HG02623 (cell line): ENCODE measurements at regions not wholly inside any gene's neighbourhood (a gene's known extent, or its start where the extent isn't known, plus 50 kb on each side); places are given as distances from the start of the nearest gene placed in this dataset.
"Not testable (repeated sequence)": the region's sequence is repeated elsewhere in the genome, so short reads cannot be mapped to it uniquely, and the experiment has no call there.

Experiments
- ATAC-seq: cut with Tn5 transposase; IDR thresholded peaks from one replicate; pipeline ENCODE4 v1.9.1; 2021; ENCODE audit warnings: moderate library complexity; ENCODE audit not compliant: unreplicated experiment

- no peak for ATAC-seq
Measured at GRCh38 chr17:70683936-70684335, 514.6 kb downstream of the KCNJ2 start.

DNA sequence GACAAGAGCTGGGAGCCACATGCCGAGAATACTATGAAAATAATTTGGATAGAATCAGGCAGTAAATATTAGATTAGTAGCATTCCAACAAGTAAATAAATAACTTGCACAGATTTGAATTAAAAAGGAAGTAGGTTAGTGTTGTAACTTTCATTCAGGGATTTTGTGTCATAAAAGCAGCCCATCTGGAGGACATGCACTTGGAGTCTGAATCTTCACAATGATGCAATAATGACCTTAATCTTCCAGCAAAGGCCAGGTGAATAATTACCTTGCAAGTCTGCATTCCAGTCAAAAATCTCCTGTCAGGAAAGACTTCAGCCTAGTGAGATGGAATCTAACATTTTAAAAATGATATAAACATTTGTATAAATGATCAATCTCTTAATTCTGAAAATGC is 518.1 kb downstream of the KCNJ2 start:
- no peak for ATAC-seq

DNA sequence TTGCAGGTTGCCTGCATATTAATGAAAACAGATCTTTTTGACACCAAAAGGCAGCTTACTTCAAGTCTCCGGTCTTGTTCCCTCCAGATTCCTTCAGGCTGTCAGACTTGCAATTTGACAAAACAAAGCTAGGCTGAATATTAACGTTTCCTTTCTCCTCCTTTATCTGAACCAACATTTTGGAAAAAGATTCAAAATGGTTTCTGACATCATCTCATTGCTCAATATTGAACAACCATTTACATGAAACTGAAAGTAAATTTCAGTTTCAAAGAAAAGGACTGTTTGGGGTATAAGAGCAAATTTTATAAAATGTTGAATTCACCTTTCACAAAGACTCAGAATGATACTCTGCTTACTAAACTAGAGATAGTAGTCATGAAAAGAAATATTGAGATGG is 521.8 kb downstream of the KCNJ2 start:
- ATAC-seq = no peak

DNA sequence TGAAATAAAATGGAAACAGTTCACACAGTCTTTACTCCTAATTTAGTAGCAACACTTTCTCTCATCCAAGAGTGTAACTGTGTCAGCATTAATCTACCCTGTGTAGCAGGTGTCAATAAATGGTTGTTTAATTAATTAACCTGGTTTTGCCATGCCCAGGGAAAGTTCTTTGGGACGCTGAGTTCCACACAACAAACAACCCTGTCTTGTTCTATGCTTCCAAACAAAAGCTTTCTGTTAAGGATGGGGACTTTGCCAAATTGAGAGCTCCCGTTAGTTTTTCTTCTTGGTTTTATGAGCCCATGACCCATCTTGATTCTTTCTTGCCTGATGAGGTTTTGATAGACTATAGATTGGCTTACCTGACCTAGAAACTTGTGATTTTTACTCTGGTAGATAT is 530.1 kb downstream of the KCNJ2 start:
- ATAC-seq = no peak

- ATAC-seq = no peak
Measured at GRCh38 chr17:70702683-70703255, 533.4 kb downstream of the KCNJ2 start.

- no peak for ATAC-seq
Measured at GRCh38 chr17:70709596-70709995, 540.3 kb downstream of the KCNJ2 start.

- no peak for ATAC-seq
Measured at GRCh38 chr17:70713694-70714093, 544.4 kb downstream of the KCNJ2 start.

DNA sequence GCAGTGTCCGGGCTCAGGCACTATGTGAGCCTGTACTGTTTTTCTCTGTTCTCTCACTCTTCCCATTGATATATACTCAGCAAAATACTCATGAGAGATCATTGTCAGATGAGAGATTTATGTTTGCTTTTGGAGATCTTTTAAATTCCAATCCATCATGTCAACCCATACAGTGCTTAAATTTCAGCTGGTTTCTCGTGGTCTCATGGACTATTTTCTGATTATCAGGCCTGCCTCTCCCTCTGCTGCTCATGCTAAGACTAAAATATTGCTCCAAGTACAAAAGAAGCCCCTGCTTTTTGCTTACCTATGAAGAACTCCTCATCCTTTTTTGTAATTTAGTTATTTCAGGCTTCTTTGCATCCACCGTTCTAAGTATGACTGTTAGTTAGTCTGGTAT is 547.2 kb downstream of the KCNJ2 start:
- ATAC-seq = no peak

- no peak for ATAC-seq
Measured at GRCh38 chr17:70717042-70717441, 547.7 kb downstream of the KCNJ2 start.

GRCh38 chr17:70736375-70736957 is 567.1 kb downstream of the KCNJ2 start:
- ATAC-seq = no peak

DNA sequence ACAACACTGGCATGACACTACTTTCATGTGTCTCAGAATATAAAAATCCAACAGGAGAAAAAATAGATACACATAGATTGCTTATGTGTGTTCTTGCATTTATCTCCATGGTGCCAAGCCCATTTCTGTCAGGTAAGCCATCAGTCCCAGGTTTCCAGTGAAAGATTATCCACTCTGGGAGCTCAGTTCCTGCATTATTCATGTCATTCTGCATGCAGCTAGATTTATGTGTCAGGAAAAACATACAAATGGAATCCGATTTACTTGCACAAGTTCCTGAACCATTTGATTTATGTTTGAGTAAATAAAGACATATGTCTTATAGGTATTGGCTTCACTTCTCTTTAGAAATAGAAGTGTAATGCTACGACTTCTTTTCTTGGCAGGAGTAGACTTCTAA is 569.7 kb downstream of the KCNJ2 start:
- ATAC-seq = no peak

GRCh38 chr17:70746574-70746973 is 577.2 kb downstream of the KCNJ2 start:
- not testable (repeated sequence) for ATAC-seq

GRCh38 chr17:70750983-70751382 is 581.7 kb downstream of the KCNJ2 start:
- ATAC-seq = no peak

- not testable (repeated sequence) for ATAC-seq
Measured at GRCh38 chr17:70752461-70752860, 583.1 kb downstream of the KCNJ2 start.

GRCh38 chr17:70752966-70753467 is 583.7 kb downstream of the KCNJ2 start:
- ATAC-seq = no peak

- no peak for ATAC-seq
Measured at GRCh38 chr17:70763018-70763417, 593.7 kb downstream of the KCNJ2 start.

DNA sequence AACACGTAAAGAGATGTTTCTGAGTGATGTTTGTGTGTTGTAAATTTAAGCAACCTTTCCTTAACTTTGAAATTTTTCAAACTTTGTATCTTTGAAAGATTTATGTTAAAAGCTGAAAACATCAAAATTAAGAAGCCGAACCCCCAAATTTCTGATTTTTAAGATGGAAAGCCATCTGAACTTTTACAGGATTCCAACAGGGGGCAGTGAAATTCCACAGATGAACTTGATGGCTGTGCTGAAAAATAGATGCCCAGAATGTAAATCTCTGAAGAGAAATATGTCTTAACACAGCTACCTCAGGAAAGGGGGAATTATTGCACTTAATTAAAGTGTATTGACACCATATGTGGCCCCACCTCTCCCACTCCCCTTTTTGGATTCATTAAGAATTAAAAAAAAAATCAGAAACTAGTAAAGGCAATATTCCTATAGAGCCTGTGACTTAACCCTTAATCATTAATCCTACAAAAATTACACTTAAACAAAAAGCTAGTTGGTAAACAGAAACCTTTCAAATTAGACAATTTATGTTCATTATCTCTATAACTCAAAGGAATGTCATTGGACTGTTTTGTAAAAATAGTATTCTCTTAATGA is 597.9 kb downstream of the KCNJ2 start:
- no peak for ATAC-seq

DNA sequence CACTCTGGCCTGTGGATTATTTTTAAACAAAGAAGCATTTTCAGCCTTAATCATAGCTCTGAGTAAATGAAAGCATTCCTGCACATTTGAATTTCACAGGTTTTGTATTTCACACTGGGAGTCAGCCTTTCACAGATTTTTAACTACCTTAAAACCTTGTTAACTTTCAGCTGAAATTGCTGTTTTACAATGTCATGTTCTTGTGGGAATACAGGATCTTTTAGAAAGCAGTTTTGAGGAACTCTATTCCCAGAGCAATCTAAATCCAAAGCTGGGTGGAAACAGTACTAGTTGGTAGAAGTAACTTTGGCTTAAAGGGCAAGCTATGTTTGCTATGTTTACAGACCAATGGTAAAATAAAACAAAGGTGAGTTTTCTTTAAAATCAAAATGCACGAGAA is 600.6 kb downstream of the KCNJ2 start:
- no peak for ATAC-seq

DNA sequence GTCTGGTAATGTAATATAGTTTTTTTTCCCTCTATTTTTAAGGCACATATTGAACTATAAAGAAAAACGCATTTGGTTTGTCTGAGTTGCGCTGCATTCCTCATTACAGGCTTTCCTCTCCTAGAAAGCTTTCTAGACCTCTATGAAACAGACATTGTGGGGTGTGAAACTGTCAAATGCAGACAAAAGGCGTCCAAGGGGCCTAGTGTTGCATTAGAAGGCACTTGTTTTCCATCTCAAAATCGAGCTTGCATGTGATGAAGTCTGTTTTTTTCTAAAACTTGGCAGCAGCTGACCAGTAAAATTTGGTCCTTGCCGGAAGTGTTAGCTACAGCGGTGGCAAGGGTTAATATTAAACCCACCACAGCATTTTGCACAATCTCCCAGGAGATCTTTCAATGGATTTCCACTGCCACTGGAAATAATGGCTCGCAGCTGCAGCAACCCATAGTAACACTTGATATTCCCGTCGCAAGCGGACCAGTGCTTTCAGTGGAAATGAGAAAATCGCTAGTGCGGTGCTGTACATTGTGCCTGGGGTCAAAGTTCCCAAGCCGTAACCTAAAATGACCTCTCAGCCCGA is 602.6 kb downstream of the KCNJ2 start:
- ATAC-seq = no peak

DNA sequence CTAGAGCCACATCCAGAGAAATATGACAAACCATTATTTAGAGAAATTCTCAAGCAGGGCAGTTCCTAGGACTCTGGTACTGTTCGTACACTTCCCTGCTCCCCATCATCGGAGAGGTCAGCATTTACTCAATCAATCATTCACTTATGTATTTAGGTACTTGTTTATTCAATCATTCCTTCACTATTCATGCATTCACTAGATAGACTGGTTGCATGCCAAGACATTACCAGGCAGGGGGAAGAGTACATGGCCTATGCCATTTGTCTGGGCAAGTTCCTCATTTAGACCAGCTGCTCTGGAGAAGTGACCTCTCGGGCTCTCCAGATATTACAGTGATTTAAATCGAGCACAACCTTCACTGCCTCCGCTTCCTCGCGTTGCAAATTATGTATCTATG is 603.4 kb downstream of the KCNJ2 start:
- ATAC-seq = no peak

DNA sequence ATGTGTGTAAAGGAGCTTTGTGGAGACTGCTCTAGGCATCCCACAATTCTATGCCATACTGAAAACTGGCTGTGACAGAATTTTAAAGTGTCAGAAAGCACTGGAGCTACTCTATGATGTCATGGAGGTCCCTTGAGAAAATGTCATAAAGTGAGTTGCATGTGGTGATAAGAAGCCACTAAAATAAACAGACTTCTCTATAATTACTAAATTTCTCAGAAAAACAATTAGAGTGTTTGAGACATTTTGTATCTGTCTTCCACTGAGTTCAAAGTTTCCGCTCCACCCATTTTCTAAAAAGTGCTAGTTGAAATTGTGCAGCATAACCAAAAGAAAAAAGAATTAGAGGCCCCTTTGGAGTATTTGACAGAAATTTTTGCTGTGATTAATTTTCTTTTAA is 603.9 kb downstream of the KCNJ2 start:
- no peak for ATAC-seq
